ENCODE measurements at regions not wholly inside any gene's neighbourhood (a gene's known extent, or its start where the extent isn't known, plus 50 kb on each side); places are given as distances from the start of the nearest gene placed in this dataset.

GRCh38 chr3:147038481-147038880 lies 367.9 kb downstream of the ZIC4 start:
- no peak overlapping the region for H3K4me3 ChIP-seq
- H3K27ac ChIP-seq: no peak overlapping the region
- WGBS, 2 donors (ENCODE audit: low coverage in 1 of 2): 60 to 63% methylated on average over 1 of the region's 1 CpG
- no peaks in the 10 kb centered on the region for H3K36me3 ChIP-seq
- no peaks in the 10 kb centered on the region for H3K4me1 ChIP-seq
- no peak for ATAC-seq
- TF ChIP-seq POLR2AphosphoS5 (IDR thresholded peaks at IDR 0.05) (no peak), EP300 (IDR thresholded peaks at IDR 0.05) (no peak), POLR2A (IDR thresholded peaks at IDR 0.05) (no peak)
- TF ChIP-seq, protein P1, sequence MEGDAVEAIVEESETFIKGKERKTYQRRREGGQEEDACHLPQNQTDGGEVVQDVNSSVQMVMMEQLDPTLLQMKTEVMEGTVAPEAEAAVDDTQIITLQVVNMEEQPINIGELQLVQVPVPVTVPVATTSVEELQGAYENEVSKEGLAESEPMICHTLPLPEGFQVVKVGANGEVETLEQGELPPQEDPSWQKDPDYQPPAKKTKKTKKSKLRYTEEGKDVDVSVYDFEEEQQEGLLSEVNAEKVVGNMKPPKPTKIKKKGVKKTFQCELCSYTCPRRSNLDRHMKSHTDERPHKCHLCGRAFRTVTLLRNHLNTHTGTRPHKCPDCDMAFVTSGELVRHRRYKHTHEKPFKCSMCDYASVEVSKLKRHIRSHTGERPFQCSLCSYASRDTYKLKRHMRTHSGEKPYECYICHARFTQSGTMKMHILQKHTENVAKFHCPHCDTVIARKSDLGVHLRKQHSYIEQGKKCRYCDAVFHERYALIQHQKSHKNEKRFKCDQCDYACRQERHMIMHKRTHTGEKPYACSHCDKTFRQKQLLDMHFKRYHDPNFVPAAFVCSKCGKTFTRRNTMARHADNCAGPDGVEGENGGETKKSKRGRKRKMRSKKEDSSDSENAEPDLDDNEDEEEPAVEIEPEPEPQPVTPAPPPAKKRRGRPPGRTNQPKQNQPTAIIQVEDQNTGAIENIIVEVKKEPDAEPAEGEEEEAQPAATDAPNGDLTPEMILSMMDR (IDR thresholded peaks at IDR 0.05): no peak
- peaks cover 0 to 5% (median 0%) of the 10 kb centered on the region in 3 donors for H3K9me3 ChIP-seq
- H3K27me3 ChIP-seq: no peaks in the 10 kb centered on the region

DNA sequence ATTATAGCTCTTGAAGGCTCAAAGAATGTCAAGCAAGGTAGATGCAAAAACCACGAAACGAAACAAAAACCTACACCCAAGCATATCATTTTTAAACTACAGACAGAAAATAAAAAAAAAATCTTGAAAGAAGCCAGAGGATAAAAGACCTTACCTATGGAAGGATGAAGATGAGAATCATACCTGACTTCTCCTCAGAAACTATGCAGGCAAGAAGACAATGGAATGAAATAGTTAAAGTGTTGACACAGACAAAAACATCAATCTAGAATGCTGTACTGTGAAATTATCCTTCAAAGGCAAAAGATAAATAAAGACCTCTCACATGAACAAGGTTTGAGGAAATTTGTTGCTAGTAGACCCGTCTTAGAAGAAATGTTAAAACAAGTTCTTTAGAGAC lies 372.0 kb downstream of the ZIC4 start:
- Histone ChIP-seq H3K4me3 (no peak overlapping the region), H3K36me3 (no peaks in the 10 kb centered on the region), H3K27ac (no peak overlapping the region), H3K9me3 (peaks cover 0 to 5% (median 0%) of the 10 kb centered on the region in 3 donors), H3K27me3 (no peaks in the 10 kb centered on the region), H3K4me1 (no peaks in the 10 kb centered on the region)
- WGBS, 2 donors (ENCODE audit: low coverage in 1 of 2): 73 to 84% methylated on average over 3 of the region's 3 CpGs
- TF ChIP-seq POLR2A (IDR thresholded peaks at IDR 0.05) (no peak), POLR2AphosphoS5 (IDR thresholded peaks at IDR 0.05) (no peak), EP300 (IDR thresholded peaks at IDR 0.05) (no peak)
- TF ChIP-seq, protein P1 (IDR thresholded peaks at IDR 0.05): no peak
- no peak for ATAC-seq

DNA sequence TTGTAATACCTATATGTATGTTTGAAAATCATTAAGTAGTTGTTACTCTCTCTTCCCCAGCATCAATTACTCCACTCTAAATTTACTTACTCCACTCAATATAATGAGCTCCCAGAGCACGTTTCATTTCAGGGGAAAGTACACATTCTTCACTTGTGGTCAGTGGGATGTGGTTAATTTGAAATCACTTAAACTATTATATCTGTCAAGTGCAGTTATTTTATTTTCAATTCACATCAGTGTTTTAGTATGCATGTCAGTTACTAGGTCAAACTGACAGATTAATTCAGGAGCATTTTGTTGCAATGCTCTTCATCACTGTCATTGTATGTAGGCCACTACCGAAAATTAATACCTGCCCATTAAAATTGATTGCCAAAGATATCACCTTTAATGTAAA lies 376.1 kb downstream of the ZIC4 start:
- 31 to 48% methylated on average over 2 of the region's 2 CpGs for WGBS, 2 donors (ENCODE audit: low coverage in 1 of 2)
- H3K4me1 ChIP-seq: no peaks in the 10 kb centered on the region
- ATAC-seq: no peak
- no peaks in the 10 kb centered on the region for H3K27me3 ChIP-seq
- peaks cover 0 to 5% (median 0%) of the 10 kb centered on the region in 3 donors for H3K9me3 ChIP-seq
- H3K36me3 ChIP-seq: no peaks in the 10 kb centered on the region
- no peak overlapping the region for H3K4me3 ChIP-seq
- TF ChIP-seq EP300 (IDR thresholded peaks at IDR 0.05) (no peak), POLR2AphosphoS5 (IDR thresholded peaks at IDR 0.05) (no peak), POLR2A (IDR thresholded peaks at IDR 0.05) (no peak)
- TF ChIP-seq, protein P1 (IDR thresholded peaks at IDR 0.05): no peak
- H3K27ac ChIP-seq: no peak overlapping the region

GRCh38 chr3:147015334-147015733 lies 391.0 kb downstream of the ZIC4 start:
- Histone ChIP-seq H3K27me3 (no peaks in the 10 kb centered on the region), H3K4me1 (no peaks in the 10 kb centered on the region), H3K9me3 (peaks cover 0 to 3% (median 0%) of the 10 kb centered on the region in 3 donors), H3K36me3 (no peaks in the 10 kb centered on the region), H3K27ac (no peak overlapping the region), H3K4me3 (no peak overlapping the region)
- WGBS, 2 donors (ENCODE audit: low coverage in 1 of 2): 73 to 86% methylated on average over 1 of the region's 3 CpGs
- ATAC-seq: no peak
- TF ChIP-seq, protein P1 (IDR thresholded peaks at IDR 0.05): no peak
- no peak for TF ChIP-seq POLR2AphosphoS5 (IDR thresholded peaks at IDR 0.05)
- no peak for TF ChIP-seq EP300 (IDR thresholded peaks at IDR 0.05)
- TF ChIP-seq POLR2A (IDR thresholded peaks at IDR 0.05): no peak

GRCh38 chr3:147008886-147009285 lies 397.5 kb downstream of the ZIC4 start:
- Histone ChIP-seq H3K4me1 (no peaks in the 10 kb centered on the region), H3K27ac (no peak overlapping the region), H3K4me3 (no peak overlapping the region), H3K27me3 (no peaks in the 10 kb centered on the region), H3K36me3 (no peaks in the 10 kb centered on the region), H3K9me3 (no peaks in the 10 kb centered on the region)
- TF ChIP-seq EP300 (IDR thresholded peaks at IDR 0.05) (no peak), POLR2AphosphoS5 (IDR thresholded peaks at IDR 0.05) (no peak), POLR2A (IDR thresholded peaks at IDR 0.05) (no peak)
- TF ChIP-seq, protein P1 (IDR thresholded peaks at IDR 0.05): no peak
- no peak for ATAC-seq
- WGBS, 2 donors (ENCODE audit: low coverage in 1 of 2): 67 to 100% methylated on average over 1 of the region's 1 CpG

All from gastroesophageal sphincter (tissue), 4 donors.